ENCODE measurements at regions not wholly inside any gene's neighbourhood (a gene's known extent, or its start where the extent isn't known, plus 50 kb on each side); places are given as distances from the start of the nearest gene placed in this dataset.

- no peak for TF ChIP-seq POLR2AphosphoS5 (IDR thresholded peaks at IDR 0.05; ENCODE audit: low read depth, low read length)
- no peak for TF ChIP-seq POLR2A (IDR thresholded peaks at IDR 0.05; ENCODE audit: low read depth, low read length)
Measured at GRCh38 chr4:30840571-30840970, 120.4 kb downstream of the PCDH7 start.
